SKM-1 treated with dmso at 0.1 percent for 144 hours (cell line): ENCODE measurements at regions not wholly inside any gene's neighbourhood (a gene's known extent, or its start where the extent isn't known, plus 50 kb on each side); places are given as distances from the start of the nearest gene placed in this dataset.
"Not testable (repeated sequence)": the region's sequence is repeated elsewhere in the genome, so short reads cannot be mapped to it uniquely, and the experiment has no call there.

Experiments used
- DNase-seq: peaks from one replicate; lab custom pipeline; 2025; ENCODE audit not compliant: unreplicated experiment; lab: John Stamatoyannopoulos, UW

GRCh38 chrX:3512150-3512549, 165.7 kb upstream of the MXRA5 start:
- DNase-seq = not testable (repeated sequence)

GRCh38 chrX:3509934-3510333, 163.5 kb upstream of the MXRA5 start:
- no peak for DNase-seq

GRCh38 chrX:3504916-3505315, 158.5 kb upstream of the MXRA5 start:
- no peak for DNase-seq

GRCh38 chrX:3501833-3502535, 155.5 kb upstream of the MXRA5 start:
- DNase-seq = no peak

GRCh38 chrX:3495836-3496769, 149.7 kb upstream of the MXRA5 start:
- DNase-seq = not testable (repeated sequence)

- DNase-seq = no peak
These were observed 147.2 kb upstream of the MXRA5 start for GRCh38 chrX:3493605-3494004.

- no peak for DNase-seq
These were observed 139.3 kb upstream of the MXRA5 start for GRCh38 chrX:3485727-3486126.

- DNase-seq = no peak
These were observed 132.6 kb upstream of the MXRA5 start for GRCh38 chrX:3479026-3479425.

- no peak for DNase-seq
These were observed 130.5 kb upstream of the MXRA5 start for GRCh38 chrX:3476973-3477372.

- not testable (repeated sequence) for DNase-seq
These were observed 123.8 kb upstream of the MXRA5 start for GRCh38 chrX:3470211-3470679.

GRCh38 chrX:3468031-3468430, 121.6 kb upstream of the MXRA5 start:
- no peak for DNase-seq

- no peak for DNase-seq
These were observed 118.6 kb upstream of the MXRA5 start for GRCh38 chrX:3465017-3465416.

GRCh38 chrX:3462166-3462508, 115.7 kb upstream of the MXRA5 start:
- DNase-seq = no peak

GRCh38 chrX:3461397-3462165, 115.1 kb upstream of the MXRA5 start:
- no peak for DNase-seq

- no peak for DNase-seq
These were observed 109.3 kb upstream of the MXRA5 start for GRCh38 chrX:3455796-3456195.

GRCh38 chrX:3451571-3451970, 105.1 kb upstream of the MXRA5 start:
- DNase-seq = no peak

- no peak for DNase-seq
These were observed 104.6 kb upstream of the MXRA5 start for GRCh38 chrX:3450881-3451570.

GRCh38 chrX:3449287-3449686, 102.8 kb upstream of the MXRA5 start:
- DNase-seq = no peak

- no peak for DNase-seq
These were observed 102.1 kb upstream of the MXRA5 start for GRCh38 chrX:3448563-3448962.

GRCh38 chrX:3445806-3446490, 99.5 kb upstream of the MXRA5 start:
- DNase-seq = no peak
